NCI-H748 treated with DMSO at 0.1 percent for 48 hours (cell line): ENCODE measurements at regions not wholly inside any gene's neighbourhood (a gene's known extent, or its start where the extent isn't known, plus 50 kb on each side); places are given as distances from the start of the nearest gene placed in this dataset.
A peak's percentile ranks its signal among the peaks of the same experiment; 100 is the strongest.
"Not testable (repeated sequence)": the region's sequence is repeated elsewhere in the genome, so short reads cannot be mapped to it uniquely, and the experiment has no call there.

Experiments used
- DNase-seq: peaks from one replicate; lab custom pipeline; 2025; lab: John Stamatoyannopoulos, UW

DNA sequence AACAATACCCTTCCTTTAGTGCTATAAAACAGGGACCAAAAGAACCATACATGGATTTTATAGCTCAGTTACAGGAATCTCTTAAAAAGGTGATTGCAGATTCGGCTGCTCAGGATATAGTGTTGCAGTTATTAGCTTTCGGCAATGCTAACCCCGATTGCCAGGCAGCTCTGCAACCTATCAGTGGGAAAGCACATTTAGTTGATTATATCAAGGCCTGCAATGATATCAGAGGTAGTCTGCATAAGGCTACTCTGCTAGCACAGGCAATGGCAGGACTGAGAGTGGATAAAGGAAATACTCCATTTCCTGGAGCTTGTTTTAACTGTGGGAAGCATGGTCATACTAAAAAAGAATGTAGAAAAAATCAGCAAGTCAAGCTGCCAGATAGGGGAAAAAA lies 327.7 kb downstream of the REEP3 start:
- DNase-seq: not testable (repeated sequence)

DNA sequence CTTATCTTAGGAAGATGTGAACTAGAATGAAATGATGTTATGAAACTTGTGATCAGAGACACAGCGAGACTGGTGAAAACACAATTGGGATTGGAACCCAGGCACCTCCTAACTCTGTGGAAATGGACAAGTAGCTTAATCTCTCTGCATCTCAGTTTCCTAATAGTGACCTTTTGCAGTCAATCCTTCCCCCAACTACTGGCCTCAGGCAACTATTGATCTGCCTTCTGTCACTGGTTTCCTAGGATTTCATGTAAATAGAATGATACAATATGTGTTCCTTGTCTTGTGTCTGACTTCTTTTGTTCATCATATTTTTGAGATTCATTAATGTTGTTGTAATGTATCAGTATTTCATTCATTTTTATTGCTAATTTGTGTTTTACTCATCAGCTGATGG lies 341.7 kb downstream of the REEP3 start:
- no peak for DNase-seq

DNA sequence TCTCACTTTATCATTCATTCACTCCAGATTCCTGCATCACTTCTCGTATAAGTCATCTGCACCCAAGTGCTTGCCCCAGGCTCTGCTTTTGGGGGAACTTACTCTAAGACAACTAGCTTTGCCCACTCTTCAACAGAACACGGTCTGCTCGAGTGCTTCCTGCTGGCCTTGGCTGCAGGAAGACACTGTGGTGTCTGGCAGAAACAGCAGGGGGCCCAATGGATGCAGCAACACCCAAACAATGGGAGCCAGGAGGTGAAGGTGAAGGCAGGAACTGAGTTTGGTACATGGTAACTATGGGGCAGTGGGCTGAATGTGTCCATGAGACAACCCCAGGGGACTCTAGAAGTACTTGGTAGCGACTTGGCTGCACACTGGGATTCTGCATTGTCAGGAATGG lies 344.0 kb downstream of the REEP3 start:
- DNase-seq: no peak

DNA sequence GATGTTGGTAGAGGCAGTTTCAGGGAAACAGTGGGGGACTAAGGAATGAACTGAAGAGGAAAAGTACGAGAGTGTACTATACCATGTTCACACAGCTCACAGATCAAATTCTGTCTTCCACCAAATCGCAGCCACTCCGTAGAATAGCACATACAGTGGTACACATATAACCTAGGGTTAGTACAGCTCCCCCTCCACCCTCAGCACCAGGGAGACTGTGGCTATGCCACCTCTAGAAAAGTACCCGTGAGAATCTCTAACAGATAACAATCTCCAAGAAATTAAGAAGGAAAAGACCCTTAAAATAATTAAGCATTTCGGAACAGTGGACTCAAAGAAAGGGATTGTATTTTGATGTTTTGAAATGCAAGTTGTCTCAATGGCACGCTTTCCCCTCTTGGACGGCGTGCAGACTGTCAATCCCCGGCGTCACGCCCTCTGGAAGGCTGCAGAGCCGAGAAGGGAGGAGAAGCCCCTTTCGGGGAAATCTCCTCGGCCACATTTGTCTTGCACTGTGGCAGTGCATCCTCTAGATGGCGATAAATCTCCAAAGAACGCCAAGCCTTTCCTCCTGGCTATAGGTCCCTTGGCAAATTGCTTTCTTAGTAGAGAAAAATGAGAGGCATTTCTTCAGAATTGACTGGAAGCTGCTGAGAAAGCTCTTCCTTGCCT lies 345.0 kb downstream of the REEP3 start:
- peak; percentile 31 for DNase-seq

DNA sequence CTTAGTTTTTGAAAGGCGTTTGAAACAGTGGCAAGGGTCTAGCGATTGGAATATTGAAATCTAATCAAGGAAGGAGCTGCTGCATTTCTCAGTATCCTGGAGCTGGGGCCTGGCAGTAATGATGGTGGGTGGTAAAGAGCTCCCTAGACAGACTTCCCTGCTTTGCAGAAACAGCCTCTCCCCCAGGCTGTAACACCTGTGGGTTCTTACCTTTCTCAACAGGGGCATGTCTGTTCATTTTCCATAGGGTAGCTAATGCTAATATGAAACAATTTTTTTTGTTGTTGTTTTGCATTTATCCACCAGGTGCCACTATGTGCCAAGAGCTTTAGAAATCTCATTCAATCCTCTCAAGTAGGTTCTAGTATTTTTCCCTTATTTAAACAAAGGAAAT lies 345.5 kb downstream of the REEP3 start:
- no peak for DNase-seq

DNA sequence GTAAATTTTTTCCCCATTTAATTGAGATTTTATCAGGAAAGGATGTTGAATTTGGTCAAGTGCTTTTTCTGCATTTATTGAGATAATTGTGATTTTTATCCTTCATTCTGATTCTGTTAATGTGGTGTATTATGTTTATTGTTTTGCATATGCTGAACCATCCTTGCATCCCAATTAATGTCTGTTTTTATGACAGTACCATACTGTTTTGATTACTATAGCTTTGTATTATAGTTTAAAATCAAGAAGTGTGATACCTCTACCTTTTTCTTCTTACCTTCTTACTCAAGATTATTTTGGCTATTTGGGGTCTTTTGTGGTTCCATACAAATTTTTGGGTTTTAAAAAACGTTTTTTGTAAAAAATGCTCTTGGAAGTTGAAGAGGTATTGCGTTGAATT lies 357.2 kb downstream of the REEP3 start:
- no peak for DNase-seq

DNA sequence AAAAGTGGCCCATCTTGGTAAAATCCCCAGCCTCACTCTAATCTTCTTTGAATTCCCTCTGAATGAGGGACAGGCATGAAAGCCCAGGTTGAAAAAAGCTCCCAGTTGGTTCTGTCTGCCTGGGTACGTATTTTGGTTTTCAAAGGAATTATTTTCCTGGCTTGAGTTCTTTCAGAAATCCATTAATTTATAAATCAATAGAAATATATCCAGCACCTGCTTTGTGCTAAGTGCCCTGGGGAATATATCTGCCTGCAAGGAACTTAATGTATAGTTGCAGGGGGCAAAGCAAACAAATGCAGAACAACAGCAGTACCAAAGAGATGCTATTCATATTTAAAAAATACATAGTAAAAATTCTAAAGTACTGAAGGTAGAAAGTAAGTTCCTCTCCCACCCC lies 362.7 kb downstream of the REEP3 start:
- no peak for DNase-seq

DNA sequence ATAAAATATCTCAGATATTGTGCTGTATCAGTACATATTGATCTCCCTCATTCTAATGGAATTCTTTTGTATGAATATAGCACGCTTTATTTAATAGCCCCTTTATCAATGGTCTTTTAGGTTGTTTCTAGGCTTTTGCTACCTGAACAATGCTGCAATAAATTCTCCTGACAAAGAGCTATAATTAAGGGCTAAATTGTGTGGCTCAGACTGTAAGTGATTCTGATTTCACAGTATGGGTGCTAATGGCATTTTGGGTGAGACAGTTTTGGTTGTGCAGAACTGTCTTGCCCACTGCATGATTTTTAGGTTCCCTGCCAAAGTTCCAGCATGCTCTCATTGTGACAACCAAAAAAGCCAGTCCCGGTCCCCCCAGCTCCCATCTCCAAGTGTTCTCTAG lies 363.2 kb downstream of the REEP3 start:
- no peak for DNase-seq

DNA sequence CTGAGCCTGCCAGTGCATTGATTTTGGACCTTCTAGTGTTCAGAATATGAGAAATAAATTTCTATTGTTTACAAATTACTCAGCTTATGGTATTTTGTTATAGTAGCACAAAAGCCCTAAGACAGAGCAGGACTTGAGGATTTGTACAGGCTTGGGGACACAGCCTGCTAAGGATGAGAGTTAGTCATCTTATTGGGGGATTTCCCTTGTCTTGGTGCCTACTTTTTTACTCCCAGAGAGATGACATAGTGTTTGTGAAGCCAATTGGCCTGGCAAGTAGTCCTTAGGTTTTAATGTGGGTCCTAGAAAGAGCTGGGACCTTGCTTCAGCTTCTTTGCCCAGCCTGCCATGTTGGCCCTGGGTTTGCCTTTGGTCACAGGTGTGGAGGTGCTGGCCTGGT lies 364.0 kb downstream of the REEP3 start:
- DNase-seq: no peak

DNA sequence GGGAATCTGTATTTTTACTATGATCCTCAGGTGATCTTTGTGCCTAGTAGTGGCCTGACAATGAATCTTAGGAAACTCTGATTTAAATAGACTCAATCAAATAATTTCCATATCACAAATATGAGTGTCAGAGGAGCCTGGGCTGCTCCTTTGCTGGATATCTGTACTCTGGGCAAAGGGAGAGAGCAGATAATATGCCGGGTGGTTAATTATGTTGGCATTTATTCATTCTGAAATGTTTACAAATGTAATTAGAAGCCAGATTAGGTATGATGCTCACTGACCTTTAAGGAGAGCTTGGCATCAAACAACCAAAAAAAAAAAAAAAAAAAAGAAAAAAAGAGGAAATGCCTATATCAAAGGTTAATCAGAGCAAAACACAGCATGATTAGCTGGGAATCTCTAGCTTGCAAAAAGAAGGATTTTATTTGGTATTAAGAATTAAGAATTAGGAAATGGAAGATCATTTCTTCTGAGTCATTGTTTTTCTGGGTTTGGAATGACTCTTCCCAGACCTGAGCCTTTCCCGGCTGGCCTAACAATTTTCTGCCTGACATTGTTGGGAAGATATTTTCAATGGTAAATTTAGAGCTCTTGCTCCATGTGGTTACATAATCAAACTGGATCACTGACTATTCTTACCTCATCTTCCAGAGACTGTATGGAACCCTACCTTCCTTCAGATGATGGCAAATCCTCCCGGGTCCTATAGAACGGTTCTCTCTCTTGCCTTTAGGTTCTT lies 365.3 kb downstream of the REEP3 start:
- no peak for DNase-seq

DNA sequence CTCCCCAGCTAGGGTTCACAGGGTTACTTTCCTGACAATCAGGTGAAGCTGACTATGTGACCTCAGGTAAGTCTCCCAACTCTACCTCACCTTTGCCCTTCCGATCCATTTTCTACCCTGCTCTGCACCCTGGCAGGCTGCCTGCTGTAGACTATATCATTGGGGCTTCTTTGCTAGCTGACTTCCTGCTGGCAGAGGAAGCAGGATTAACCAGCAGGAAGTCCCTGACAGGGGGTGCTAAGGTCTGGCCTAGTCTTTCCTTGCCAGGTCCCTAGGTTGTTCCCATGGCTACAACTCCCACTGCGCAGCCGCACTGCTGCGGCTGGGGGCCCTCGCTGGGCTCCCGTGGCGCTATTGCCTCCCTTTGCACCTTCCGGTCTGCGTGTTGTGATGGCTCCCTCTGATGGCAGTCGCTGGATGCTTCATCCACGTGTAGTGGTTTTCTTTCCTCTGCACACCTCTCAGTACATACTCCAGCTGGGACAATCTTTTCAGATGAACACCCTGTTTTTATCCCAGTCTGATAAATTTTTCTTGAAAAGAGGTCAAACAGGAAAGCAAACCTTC lies 365.9 kb downstream of the REEP3 start:
- DNase-seq: no peak

DNA sequence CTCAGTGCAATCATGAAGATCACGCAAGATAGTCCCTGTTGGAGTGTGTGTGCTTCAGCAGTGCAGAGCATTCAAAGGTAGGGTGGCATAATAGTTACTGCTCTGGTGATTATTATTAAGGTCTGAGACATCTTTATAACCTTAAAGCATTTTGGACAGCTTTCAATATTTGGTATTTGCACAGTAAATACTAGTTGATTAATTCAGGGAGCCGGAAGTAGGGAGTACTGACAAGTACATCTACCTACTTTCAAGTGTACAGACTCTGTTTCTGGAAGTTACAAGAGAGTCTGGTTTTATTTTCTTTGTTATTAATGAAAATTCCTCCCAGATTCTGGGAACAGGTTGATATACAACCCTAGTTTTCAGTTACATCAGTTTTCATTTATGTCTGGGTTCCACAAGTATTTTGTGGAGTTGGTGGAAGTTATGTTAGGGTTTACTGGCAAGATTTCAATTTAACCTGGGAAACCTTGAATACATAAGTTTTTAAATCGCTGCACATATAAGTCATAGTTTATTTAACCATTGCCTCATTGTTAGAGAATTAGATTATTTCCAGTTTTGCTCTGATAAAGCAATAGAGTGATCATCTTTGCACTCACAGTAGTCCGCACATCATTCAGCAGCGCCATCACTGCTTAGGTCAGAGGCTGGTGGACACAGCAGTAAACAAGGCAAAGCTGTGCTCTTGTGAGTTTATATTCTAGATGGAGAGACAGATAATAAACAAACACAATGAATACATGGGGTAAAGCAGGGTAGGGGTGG lies 366.6 kb downstream of the REEP3 start:
- no peak for DNase-seq

DNA sequence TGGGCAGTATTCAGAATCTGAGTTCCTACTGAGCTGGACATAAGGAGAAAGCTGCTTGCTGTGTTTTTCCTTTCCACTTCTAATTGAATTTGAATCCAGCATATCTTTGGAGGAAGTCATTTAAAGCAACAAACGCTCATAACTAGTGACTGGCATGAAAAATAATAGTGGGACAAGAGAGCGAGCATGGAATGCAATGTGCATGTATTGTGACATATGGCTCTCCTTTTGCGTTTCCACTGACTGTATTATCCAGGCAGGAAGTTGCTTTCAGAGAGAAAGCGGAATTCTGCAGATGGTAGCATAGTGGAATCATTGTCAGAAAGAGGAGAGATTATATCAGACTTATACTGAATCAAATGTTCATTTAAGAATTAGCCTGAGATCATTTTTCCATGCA lies 368.6 kb downstream of the REEP3 start:
- DNase-seq: no peak

DNA sequence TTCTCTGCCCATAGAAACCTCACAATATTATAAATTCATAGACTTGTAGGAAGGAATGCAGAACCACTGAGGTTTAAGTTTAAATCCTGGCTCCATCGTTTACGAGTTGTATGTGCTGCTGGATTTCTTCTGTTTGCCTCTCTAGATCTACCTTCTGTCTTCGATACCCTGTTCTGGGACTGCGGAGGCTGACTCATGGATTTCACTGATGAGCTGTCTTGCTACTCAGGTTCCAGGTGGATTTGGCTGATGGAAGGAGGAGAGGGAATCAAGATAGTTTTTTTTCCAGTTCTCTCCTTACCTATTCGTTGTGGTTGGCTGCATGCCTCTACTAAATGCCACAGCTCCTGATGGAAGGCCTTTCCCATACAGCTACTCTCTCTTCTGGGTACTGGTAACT lies 375.8 kb downstream of the REEP3 start:
- DNase-seq: no peak

DNA sequence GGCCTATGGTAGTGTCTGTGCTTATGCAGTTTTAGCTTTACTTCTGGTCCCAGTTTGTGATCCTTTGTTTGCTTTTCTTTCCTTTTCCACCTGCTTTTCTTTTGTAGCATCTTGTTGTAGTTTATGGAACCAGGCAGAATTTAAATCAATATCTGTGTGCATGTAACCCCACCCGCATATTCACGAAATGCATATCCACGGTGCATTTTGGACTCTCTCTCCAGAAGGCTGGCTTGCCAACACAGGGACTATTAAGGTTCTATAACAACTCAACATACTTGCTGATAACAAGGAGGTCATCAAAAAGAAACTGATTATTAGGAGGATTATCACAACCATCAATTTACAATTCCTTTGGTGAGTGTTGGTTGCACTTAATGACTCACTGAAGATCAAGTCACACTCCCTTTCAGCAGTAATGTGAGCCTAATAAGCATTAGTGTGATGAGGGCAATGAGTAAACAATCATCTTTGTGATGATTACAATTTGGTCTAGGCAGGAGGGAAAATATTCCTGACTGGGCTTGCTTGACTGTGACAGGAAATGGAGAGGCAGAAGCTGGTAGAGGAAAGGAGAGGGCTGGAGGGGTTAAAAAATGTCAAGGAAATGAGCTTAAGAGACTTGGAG lies 378.6 kb downstream of the REEP3 start:
- DNase-seq: peak; percentile 3

DNA sequence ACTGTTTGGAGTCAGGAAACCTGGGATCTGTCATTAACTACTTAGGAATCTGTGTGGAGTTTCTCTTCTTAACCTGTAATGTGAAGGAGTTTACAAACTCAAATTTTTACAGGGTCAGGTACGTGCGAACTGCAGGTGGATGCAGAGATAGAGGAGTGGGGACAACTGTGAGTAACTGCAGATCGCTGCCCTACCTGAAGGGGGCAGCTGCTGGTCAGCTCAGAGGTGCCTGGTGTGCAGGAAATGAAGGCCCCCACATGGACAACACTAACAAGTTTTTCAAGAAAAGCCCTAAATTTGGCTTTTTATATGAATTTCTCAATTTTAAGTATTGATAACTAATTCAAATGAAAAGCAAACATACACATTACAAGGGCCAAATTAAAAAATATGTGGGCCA lies 380.0 kb downstream of the REEP3 start:
- no peak for DNase-seq

DNA sequence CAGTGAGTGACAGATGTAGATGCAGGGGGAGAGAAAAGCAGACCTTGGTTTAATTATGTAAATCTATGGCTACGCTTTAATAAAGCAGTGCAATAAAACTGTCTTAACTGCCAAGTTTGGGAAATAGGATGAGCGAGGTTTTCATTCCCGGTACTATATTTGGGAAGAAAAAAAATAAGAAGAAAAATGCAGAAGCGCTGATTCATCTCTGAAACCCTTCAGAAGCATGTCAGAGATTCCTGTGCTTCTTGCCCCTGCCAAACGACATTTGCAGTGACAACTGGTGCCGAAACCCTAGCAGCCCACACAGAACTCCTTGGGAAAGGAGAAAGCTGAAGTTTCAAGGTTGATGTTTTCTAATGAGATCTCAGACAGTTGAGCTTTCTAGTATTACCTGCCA lies 380.7 kb downstream of the REEP3 start:
- no peak for DNase-seq

DNA sequence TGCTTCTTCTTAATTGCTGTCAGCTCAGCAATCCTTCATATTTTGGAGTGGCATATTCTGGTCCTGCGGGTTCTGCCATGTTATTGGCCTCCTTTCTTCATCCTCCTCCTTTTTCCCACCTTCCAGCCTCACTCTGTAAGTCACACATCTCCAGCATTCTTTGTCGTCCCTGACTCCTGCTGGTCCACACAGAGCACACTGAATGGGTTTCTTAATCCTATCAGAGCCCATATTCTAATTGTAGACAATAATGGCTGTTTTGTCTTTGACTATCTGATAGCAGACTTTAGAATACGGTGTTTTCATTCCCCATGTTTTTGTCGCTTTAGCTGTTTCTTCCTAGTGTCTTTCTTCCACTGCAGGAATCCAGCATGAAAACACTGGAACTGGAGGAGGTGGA lies 389.6 kb downstream of the REEP3 start:
- DNase-seq: no peak

DNA sequence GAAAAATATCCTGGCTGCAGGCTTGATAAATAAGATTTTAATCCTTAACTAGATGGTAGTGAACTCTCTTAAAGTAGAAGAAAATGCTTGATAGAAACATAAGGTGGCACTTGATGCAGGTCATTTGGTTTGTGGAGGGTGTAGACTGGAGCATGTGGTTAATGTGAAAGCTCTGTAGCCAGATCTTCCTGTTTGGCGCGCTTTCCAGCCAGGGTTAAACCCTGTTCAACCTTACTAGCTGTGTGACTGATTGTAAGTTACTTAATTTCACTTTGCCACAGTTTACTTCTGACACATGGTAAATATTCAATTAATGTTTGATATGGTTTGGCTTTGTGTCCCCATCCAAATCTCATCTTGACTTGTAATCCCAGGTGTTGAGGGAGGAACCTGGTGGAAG lies 394.0 kb downstream of the REEP3 start:
- no peak for DNase-seq

DNA sequence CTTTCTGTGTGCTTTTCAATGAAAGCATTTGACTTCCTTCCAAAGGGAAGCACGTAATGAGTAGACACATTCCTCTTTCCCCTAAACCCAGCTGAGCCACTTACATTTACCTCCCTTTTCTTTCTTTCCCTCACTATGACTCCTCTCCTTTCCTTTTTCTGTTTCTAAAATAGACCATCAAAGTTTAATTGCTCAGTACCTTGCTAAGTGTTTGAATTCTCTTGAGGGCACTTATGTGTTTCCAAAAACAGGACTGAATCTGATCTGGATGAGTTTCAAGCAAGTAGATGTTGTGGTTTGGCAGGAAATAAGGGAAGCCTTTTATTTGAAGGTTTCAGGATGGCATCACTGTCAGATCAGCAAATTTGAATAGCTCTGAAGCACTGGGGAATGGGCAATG lies 396.2 kb downstream of the REEP3 start:
- no peak for DNase-seq

DNA sequence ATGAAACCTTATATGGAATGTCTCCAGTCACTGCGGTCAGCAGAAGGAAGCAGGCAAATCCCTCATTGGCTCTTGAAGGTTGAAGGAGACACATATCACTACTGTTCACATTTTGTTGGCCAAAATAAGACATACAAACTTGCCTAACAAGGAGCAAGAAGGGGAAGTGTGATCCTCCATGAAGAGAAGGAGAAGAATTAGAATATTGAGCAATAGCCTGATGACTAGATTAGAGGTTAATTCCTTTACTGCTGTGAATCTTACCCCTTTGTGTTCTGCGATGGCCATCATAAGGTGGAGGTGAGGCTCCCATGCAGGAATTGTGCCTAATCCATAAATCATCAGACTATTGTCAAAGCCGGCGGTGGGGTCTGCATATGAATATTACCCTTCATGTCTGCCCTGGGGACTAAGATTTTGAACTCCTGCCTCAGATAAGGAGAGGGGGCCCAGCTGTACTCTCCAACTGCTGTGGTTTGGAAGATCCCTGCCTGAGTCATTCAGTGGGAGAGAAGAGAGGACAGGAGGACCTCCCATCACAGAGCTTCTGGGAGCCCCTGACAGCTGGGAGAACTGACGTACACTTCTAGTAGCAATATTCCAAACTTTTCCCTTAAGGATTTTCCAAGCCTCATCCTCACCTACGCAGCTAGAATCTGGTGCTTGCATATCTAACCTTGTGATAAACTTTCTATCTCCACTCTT lies 398.5 kb downstream of the REEP3 start:
- DNase-seq: no peak

DNA sequence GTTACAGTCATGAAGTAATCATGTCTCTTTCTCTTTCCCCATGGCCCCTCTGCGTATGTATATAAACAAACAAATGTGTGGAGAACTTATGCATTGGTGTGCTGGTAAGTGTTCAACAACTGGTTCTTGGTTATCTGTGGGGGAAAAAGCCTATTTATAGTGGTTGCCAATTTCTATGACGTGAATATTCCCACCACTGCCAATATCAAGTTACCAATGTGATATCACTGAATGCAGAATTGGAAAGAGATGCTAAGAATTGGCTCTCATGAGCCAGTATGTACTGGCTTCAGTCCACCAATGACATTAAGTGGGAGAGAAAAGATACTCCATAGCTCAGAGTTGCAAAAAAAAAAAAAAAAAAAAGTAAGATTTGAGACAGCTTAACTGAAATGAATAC lies 399.7 kb downstream of the REEP3 start:
- no peak for DNase-seq
